Choroid plexus epithelial cell (primary cell): ENCODE measurements at regions not wholly inside any gene's neighbourhood (a gene's known extent, or its start where the extent isn't known, plus 50 kb on each side); places are given as distances from the start of the nearest gene placed in this dataset.

ENCODE experiments used
- DNase-seq: peaks from one replicate; pipeline ENCODE4 v3.0.0-alpha.2; 2010; ENCODE audit warnings: low read depth
- H3K4me3 ChIP-seq: 2 replicates; pipeline ENCODE4 v1.5.1; 2011; ENCODE audit warnings: low read depth, mild to moderate bottlenecking, control low read depth, low read length, moderate library complexity
- CTCF ChIP-seq: conservative IDR thresholded peaks from 2 replicates; pipeline ENCODE4 v1.5.1; 2011; ENCODE audit warnings: low read depth, mild to moderate bottlenecking, control low read depth, inconsistent platforms, low read length, moderate library complexity

DNA sequence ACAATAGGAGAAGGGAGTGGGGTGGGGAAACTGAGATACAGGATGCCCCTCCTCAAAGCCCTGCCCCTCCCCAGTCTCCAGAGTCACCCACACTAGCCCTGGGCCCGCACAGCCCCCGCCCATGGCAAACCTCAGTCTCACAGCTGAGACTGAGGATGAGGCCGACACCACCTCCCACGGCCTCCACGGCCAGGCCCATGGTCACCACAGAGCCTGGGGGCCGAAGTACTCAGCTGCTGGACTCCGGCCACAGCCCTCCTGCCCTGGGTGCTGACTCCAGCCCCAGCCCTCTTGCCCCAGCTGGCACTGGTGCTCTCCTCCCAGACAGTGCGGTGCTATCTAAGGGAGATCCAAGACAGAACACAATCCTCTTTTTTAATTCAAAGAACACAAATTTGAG is 176.1 kb downstream of the TTLL2 start:
- DNase-seq = no peak
- TF ChIP-seq CTCF = no peak
- no peak overlapping the region for H3K4me3 ChIP-seq

GRCh38 chr6:167501831-167502385 is 177.0 kb downstream of the TTLL2 start:
- DNase-seq = peak; percentile 24

DNA sequence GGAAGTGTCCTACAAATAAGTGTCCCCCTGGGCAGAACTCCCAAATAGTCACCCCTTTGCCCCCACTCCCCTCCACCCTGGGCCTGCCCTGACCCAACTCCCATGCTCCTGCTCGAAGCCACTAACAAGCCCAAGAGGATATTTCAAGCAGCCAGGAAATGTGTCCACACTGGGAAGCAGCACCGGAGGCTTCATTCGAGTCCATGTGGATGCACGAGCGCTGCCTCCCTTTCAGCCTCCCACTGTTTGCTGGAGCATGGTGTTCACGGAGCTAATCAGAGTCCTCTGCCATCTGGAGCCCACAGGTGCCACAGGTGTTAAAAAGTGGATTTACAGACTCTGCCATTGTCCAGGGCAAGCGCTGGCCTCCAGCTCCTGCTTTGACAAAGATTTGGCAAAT is 177.6 kb downstream of the TTLL2 start:
- H3K4me3 ChIP-seq = no peak overlapping the region
- DNase-seq = no peak
- TF ChIP-seq CTCF = no peak

More at GRCh38 chr6:167501831-167502385, 177.0 kb downstream of the TTLL2 start:
- no peak overlapping the region for H3K4me3 ChIP-seq
- TF ChIP-seq CTCF = peak; percentile 48

- TF ChIP-seq CTCF = no peak
- DNase-seq = no peak
- no peak overlapping the region for H3K4me3 ChIP-seq
Measured at GRCh38 chr6:167504385-167504961, 179.6 kb downstream of the TTLL2 start.

DNA sequence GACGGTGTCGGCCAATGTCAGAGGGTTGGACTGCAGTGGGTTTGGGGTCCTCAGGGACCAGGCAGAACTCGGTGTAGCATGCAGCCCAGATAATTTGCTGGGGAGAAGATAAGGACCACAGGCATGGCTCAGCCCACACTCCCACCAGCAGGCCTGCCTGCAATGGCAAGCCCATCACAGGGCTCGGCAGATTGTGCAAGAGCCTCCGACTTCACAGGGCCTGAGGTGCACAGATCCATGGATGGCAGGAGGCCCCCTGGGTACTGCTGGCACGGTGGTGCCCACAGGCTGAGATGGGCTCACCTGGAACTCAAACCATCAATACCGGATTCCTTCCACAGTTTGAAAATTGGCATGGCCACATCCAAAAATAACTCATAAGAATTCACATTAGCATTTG is 180.3 kb downstream of the TTLL2 start:
- TF ChIP-seq CTCF = no peak
- H3K4me3 ChIP-seq = no peak overlapping the region
- DNase-seq = no peak

- no peak for DNase-seq
- H3K4me3 ChIP-seq = no peak overlapping the region
- TF ChIP-seq CTCF = no peak
Measured at GRCh38 chr6:167505782-167506181, 180.9 kb downstream of the TTLL2 start.
